HCT116 (cell line): ENCODE measurements at regions not wholly inside any gene's neighbourhood (a gene's known extent, or its start where the extent isn't known, plus 50 kb on each side); places are given as distances from the start of the nearest gene placed in this dataset.

Experiments
- ATAC-seq: fragments of 200-7000 bp; cut with Tn5 transposase; 2 replicates; pipeline ENCODE4 v1.9.1; 2020; ENCODE audit warnings: mild to moderate bottlenecking, moderate library complexity
- BruUV-seq: library from RNA; stranded (reverse); fragments of 400-500 nt; replicated peaks from 2 replicates; lab custom pipeline; 2021; lab: Mats Ljungman, UMichigan
- CTCF ChIA-PET: fragments of 300-600 bp; sonication (Branson Sonifier 250); formaldehyde crosslinking; loops from one replicate; lab custom pipeline; 2021; ENCODE audit warnings: antibody characterized with exemption; lab: Charles Lee
- POLR2A ChIA-PET: fragments of 300-600, 350-600 bp; sonication (Branson Sonifier 250); formaldehyde crosslinking; loops from one replicate; lab custom pipeline; 2021; ENCODE audit warnings: antibody characterized with exemption; lab: Charles Lee
- RAD21 ChIA-PET, 2 experiments: fragments of 300-600 bp; sonication (Branson Sonifier 250); formaldehyde crosslinking; loops; one replicate each; lab custom pipeline; 2023; ENCODE audit warnings: low total read pairs in 2 of 2; ENCODE audit not compliant: uncharacterized antibody in 2 of 2, unreplicated experiment in 2 of 2, low non-redundant PET in 1 of 2; lab: Charles Lee
- DNase-seq: peaks from one replicate; pipeline ENCODE4 v3.0.0-alpha.2; 2010; ENCODE audit warnings: low read depth, low spot score
- H2AFZ ChIP-seq: fragments of 200-600 bp; shearing (Covaris generic), sonication (generic); 2 replicates; pipeline ENCODE4 v1.6.1; 2017; ENCODE audit warnings: low read depth, mixed run types, mixed read lengths, antibody characterized with exemption, low read length; ENCODE audit not compliant: poor library complexity, severe bottlenecking
- H3K27ac ChIP-seq: 2 replicates; pipeline ENCODE4 v1.5.1; 2012; ENCODE audit warnings: low read depth, low read length
- H3K27me3 ChIP-seq: fragments of 200-600 bp; sonication (generic); 2 replicates; pipeline ENCODE4 v1.6.1; 2016; ENCODE audit warnings: mixed run types, low read length, mixed read lengths; ENCODE audit not compliant: insufficient read depth
- H3K36me3 ChIP-seq, 2 experiments: fragments of 200-500 bp in 1 of 2; fragments of 200-600 bp in 1 of 2; sonication (Bioruptor generic) in 1 of 2; sonication (generic) in 1 of 2; 2 replicates each; pipeline versions ENCODE4 v1.5.1 to v1.6.1; 2014 to 2016; ENCODE audit warnings: low read length in 2 of 2, inconsistent platforms in 1 of 2, mixed read lengths in 1 of 2, mixed run types in 1 of 2; ENCODE audit not compliant: insufficient read depth in 2 of 2, control insufficient read depth in 1 of 2
- H3K4me1 ChIP-seq, 2 experiments: fragments of 200-600 bp in 1 of 2; sonication (generic) in 1 of 2; 2 replicates each; pipeline versions ENCODE4 v1.5.1 to v1.6.1; 2012 to 2017; ENCODE audit warnings: low read length in 2 of 2, inconsistent platforms in 1 of 2, mild to moderate bottlenecking in 1 of 2, mixed read lengths in 1 of 2, mixed run types in 1 of 2, moderate library complexity in 1 of 2; ENCODE audit not compliant: insufficient read depth in 2 of 2, control insufficient read depth in 1 of 2
- H3K4me2 ChIP-seq: fragments of 200-600 bp; sonication (generic); 2 replicates; pipeline ENCODE4 v1.6.1; 2017; ENCODE audit warnings: mixed run types, low read length, mixed read lengths
- H3K4me3 ChIP-seq, 2 experiments: fragments of 200-600 bp in 1 of 2; sonication (generic) in 1 of 2; replicated peaks in 1 of 2; 2 replicates each; pipeline ENCODE4 v1.5.1; 2011 to 2016; ENCODE audit warnings: low read length in 2 of 2, control low read depth in 1 of 2, low read depth in 1 of 2, mild to moderate bottlenecking in 1 of 2, mixed read lengths in 1 of 2, mixed run types in 1 of 2
- H3K79me2 ChIP-seq: fragments of 200-600 bp; sonication (generic); 2 replicates; pipeline ENCODE4 v1.6.1; 2017; ENCODE audit warnings: mild to moderate bottlenecking, mixed run types, low read length, moderate library complexity, mixed read lengths; ENCODE audit not compliant: insufficient read depth
- H3K9ac ChIP-seq: fragments of 200-600 bp; sonication (generic); 2 replicates; pipeline ENCODE4 v1.6.1; 2016; ENCODE audit warnings: low read length, mixed read lengths
- H3K9me2 ChIP-seq: fragments of 200-600 bp; sonication (generic), shearing (Covaris generic); 2 replicates; pipeline ENCODE4 v1.6.1; 2017; ENCODE audit warnings: mixed run types, mild to moderate bottlenecking, moderate library complexity; ENCODE audit not compliant: insufficient read depth
- H3K9me3 ChIP-seq, 2 experiments: fragments of 200-500 bp in 1 of 2; fragments of 200-600 bp in 1 of 2; sonication (Bioruptor generic) in 1 of 2; sonication (generic) in 1 of 2; 2 replicates each; pipeline ENCODE4 v1.6.1; 2014 to 2017; ENCODE audit warnings: low read length in 2 of 2, mixed read lengths in 2 of 2, inconsistent platforms in 1 of 2, low read depth in 1 of 2, mild to moderate bottlenecking in 1 of 2, mixed run types in 1 of 2, moderate library complexity in 1 of 2; ENCODE audit not compliant: control insufficient read depth in 1 of 2, insufficient read depth in 1 of 2
- H4K20me1 ChIP-seq: fragments of 200-600 bp; sonication (generic), shearing (Covaris generic); 2 replicates; pipeline ENCODE4 v1.6.1; 2017; ENCODE audit warnings: mixed run types, mild to moderate bottlenecking, moderate library complexity; ENCODE audit not compliant: insufficient read depth
- ATF3 ChIP-seq: IDR thresholded peaks from 2 replicates; pipeline ENCODE4 v1.6.1; 2012
- EZH2 ChIP-seq: fragments of 200-600 bp; sonication (generic); IDR thresholded peaks from 2 replicates; pipeline ENCODE4 v1.6.1; 2017; ENCODE audit warnings: antibody characterized with exemption, mixed run types
- EZH2phosphoT487 ChIP-seq: fragments of 200-600 bp; IDR thresholded peaks from 2 replicates; pipeline ENCODE4 v1.6.1; 2018; ENCODE audit warnings: antibody characterized with exemption, borderline replicate concordance
- FOSL1 ChIP-seq: IDR thresholded peaks from 2 replicates; pipeline ENCODE4 v1.6.1; 2012; ENCODE audit warnings: low read depth
- POLR2AphosphoS5 ChIP-seq: IDR thresholded peaks from 2 replicates; pipeline ENCODE4 v1.6.1; 2011; ENCODE audit warnings: mild to moderate bottlenecking, low read depth, low read length, moderate library complexity
- SP1 ChIP-seq: IDR thresholded peaks from 2 replicates; pipeline ENCODE4 v1.6.1; 2012; ENCODE audit warnings: low read depth
- SRF ChIP-seq: IDR thresholded peaks from 2 replicates; pipeline ENCODE4 v1.6.1; 2012; ENCODE audit warnings: low read depth
- ZFX ChIP-seq: fragments of 450-650 bp; IDR thresholded peaks from 2 replicates; pipeline ENCODE4 v1.6.1; 2017
- ZNF274 ChIP-seq: fragments of 200-500 bp; sonication (Bioruptor generic); IDR thresholded peaks from 2 replicates; pipeline ENCODE4 v1.6.1; 2014; ENCODE audit warnings: mild to moderate bottlenecking, low read depth, low read length, inconsistent platforms
- intact Hi-C: fragments of 100-400 bp; cut with micrococcal nuclease; formaldehyde crosslinking; loops from 2 replicates; pipeline ENCODE4 v1.10.0; 2022

DNA sequence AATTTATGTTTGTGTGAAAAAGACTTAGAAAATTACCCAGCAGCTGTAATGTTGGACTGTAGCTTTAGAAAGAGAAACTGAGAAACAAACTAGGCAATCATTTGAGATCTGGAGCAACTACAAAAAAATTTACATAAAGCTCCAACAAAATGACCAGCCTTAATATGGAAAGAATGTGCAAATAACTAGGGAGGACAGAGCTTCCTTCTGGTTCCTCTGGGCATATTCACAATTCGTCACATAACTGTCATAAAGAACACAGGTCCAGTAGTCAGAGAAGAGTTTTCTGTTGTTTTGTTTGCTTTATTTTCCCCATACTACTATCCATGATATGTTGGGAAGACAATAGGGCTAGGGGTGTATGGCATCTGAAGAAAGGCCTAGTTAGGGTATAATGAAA is 416.8 kb upstream of the DSEL start:
- H3K9ac ChIP-seq = no peak overlapping the region
- H3K9me3 ChIP-seq = peaks cover 12 to 13% of the 10 kb centered on the region in 2 experiments; a peak in 3 of 4 replicates
- intact Hi-C loops = no loop called here
- no peak overlapping the region for H2AFZ ChIP-seq
- H3K4me2 ChIP-seq = no peak overlapping the region
- no peak overlapping the region for H3K4me3 ChIP-seq
- H3K9me2 ChIP-seq = no peaks in the 10 kb centered on the region
- no peaks in the 10 kb centered on the region for H3K79me2 ChIP-seq
- no peaks in the 10 kb centered on the region for H3K27me3 ChIP-seq
- TF ChIP-seq POLR2AphosphoS5 (no peak), ATF3 (no peak), ZFX (no peak), ZNF274 (no peak), EZH2phosphoT487 (no peak), EZH2 (no peak)
- DNase-seq = no peak
- H3K36me3 ChIP-seq = no peaks in the 10 kb centered on the region
- RAD21 ChIA-PET = no interaction called here
- no peak for ATAC-seq
- POLR2A ChIA-PET = no interaction called here
- no peak overlapping the region for H3K27ac ChIP-seq
- no peaks in the 10 kb centered on the region for H4K20me1 ChIP-seq
- no peaks in the 10 kb centered on the region for H3K4me1 ChIP-seq
- CTCF ChIA-PET = no interaction called here
- no TSS peak for BruUV-seq

DNA sequence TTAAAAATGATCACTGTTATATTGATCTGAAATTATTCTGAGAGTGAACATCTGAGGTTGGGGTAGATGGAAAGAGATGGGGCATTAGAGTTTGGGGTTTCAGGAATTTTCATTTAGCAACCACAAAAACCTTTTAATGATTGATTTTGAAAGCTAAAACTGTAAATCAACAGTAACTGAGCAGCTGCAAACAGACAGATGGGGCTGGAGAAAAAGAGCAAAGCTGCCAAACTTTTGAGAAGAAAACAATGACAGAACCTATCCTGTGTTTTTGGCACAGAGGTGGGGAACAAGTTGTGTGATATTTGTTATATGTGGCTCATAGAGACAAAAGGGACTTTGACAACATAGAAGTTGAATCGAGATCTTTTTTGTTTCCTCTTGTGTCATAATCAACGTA is 415.8 kb upstream of the DSEL start:
- Histone ChIP-seq H3K9me3 (peaks cover 11 to 13% of the 10 kb centered on the region in 2 experiments; a peak in 3 of 4 replicates), H3K4me2 (no peak overlapping the region), H3K9me2 (no peaks in the 10 kb centered on the region), H3K4me3 (no peak overlapping the region), H3K27me3 (no peaks in the 10 kb centered on the region), H3K36me3 (no peaks in the 10 kb centered on the region), H3K27ac (no peak overlapping the region), H3K79me2 (no peaks in the 10 kb centered on the region), H3K9ac (no peak overlapping the region), H3K4me1 (no peaks in the 10 kb centered on the region), H2AFZ (no peak overlapping the region), H4K20me1 (no peaks in the 10 kb centered on the region)
- BruUV-seq = no TSS peak
- CTCF ChIA-PET = no interaction called here
- POLR2A ChIA-PET = no interaction called here
- RAD21 ChIA-PET = no interaction called here
- DNase-seq (no peak), ATAC-seq (no peak)
- intact Hi-C loops = no loop called here
- TF ChIP-seq SRF (no peak), POLR2AphosphoS5 (no peak), FOSL1 (no peak), SP1 (no peak)
